ENCODE measurements at regions not wholly inside any gene's neighbourhood (a gene's known extent, or its start where the extent isn't known, plus 50 kb on each side); places are given as distances from the start of the nearest gene placed in this dataset.

- intact Hi-C loops (cut with DNase I) = no loop called here
- no peak overlapping the region for H3K27ac ChIP-seq
- DNase-seq (ENCODE audit: extremely low spot score in 2 of 2) = no peak
- no peaks in the 10 kb centered on the region for H3K9me3 ChIP-seq
- TF ChIP-seq POLR2AphosphoS5 (IDR thresholded peaks at IDR 0.05; ENCODE audit: insufficient read depth in 1 of 2, low read depth in 1 of 2) = no peak
- TF ChIP-seq, protein P1, sequence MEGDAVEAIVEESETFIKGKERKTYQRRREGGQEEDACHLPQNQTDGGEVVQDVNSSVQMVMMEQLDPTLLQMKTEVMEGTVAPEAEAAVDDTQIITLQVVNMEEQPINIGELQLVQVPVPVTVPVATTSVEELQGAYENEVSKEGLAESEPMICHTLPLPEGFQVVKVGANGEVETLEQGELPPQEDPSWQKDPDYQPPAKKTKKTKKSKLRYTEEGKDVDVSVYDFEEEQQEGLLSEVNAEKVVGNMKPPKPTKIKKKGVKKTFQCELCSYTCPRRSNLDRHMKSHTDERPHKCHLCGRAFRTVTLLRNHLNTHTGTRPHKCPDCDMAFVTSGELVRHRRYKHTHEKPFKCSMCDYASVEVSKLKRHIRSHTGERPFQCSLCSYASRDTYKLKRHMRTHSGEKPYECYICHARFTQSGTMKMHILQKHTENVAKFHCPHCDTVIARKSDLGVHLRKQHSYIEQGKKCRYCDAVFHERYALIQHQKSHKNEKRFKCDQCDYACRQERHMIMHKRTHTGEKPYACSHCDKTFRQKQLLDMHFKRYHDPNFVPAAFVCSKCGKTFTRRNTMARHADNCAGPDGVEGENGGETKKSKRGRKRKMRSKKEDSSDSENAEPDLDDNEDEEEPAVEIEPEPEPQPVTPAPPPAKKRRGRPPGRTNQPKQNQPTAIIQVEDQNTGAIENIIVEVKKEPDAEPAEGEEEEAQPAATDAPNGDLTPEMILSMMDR (IDR thresholded peaks at IDR 0.05) = no peak
- TF ChIP-seq POLR2A (IDR thresholded peaks at IDR 0.05) = no peak
- H3K27me3 ChIP-seq = no peaks in the 10 kb centered on the region
- H3K36me3 ChIP-seq = no peaks in the 10 kb centered on the region
- H3K4me1 ChIP-seq = no peaks in the 10 kb centered on the region
- H3K4me3 ChIP-seq = no peak overlapping the region
Measured at GRCh38 chr4:115711575-115711974, 598.2 kb upstream of the NDST4 start.

- H3K27me3 ChIP-seq = no peaks in the 10 kb centered on the region
- no peaks in the 10 kb centered on the region for H3K36me3 ChIP-seq
- H3K4me1 ChIP-seq = no peaks in the 10 kb centered on the region
- intact Hi-C loops (cut with DNase I) = no loop called here
- H3K27ac ChIP-seq = no peak overlapping the region
- no peaks in the 10 kb centered on the region for H3K9me3 ChIP-seq
- no peak overlapping the region for H3K4me3 ChIP-seq
- TF ChIP-seq, protein P1 (IDR thresholded peaks at IDR 0.05) = no peak
- no peak for TF ChIP-seq POLR2A (IDR thresholded peaks at IDR 0.05)
- TF ChIP-seq POLR2AphosphoS5 (IDR thresholded peaks at IDR 0.05; ENCODE audit: insufficient read depth in 1 of 2, low read depth in 1 of 2) = no peak
- DNase-seq (ENCODE audit: extremely low spot score in 2 of 2) = no peak
Measured at GRCh38 chr4:115688961-115689360, 575.5 kb upstream of the NDST4 start.

DNA sequence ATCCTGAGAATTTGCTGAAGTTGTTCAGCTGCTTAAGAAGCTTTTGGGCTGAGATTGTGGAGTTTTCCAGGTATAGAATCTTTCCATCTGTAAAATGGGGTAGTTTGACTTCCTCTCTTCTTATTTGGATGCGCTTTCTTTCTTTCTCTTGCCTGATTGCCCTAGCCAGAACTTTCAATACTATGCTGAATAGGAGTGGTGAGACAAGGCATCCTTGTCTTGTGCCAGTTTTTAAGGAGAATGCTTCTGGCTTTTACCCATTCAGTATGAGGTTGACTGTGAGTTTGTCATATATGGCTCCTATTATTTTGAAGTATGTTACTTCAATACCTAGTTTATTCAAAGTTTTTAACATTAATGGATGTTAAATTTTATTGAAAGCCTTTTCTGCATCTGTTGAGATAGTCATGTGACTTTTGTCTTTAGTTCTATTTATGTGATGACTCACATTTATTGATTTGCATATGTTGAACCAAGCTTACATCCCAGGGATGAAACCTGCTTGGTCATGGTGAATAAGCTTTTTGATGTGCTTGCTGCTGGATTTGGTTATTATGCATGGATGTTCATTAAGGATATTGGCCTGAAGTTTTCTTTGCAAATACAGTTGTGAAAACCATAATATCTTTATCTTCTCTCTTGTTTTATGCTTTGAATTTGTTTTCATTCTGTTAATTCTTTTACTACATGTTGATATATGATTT, 573.8 kb upstream of the NDST4 start:
- H3K36me3 ChIP-seq = no peaks in the 10 kb centered on the region
- intact Hi-C loops (cut with DNase I) = no loop called here
- no peaks in the 10 kb centered on the region for H3K9me3 ChIP-seq
- H3K27me3 ChIP-seq = no peaks in the 10 kb centered on the region
- H3K4me3 ChIP-seq = no peak overlapping the region
- DNase-seq (ENCODE audit: extremely low spot score in 2 of 2) = no peak
- no peaks in the 10 kb centered on the region for H3K4me1 ChIP-seq
- no peak overlapping the region for H3K27ac ChIP-seq
- TF ChIP-seq POLR2AphosphoS5 (IDR thresholded peaks at IDR 0.05; ENCODE audit: insufficient read depth in 1 of 2, low read depth in 1 of 2) (no peak), POLR2A (IDR thresholded peaks at IDR 0.05) (no peak)
- TF ChIP-seq, protein P1 (IDR thresholded peaks at IDR 0.05) = no peak

GRCh38 chr4:115678425-115678941, 565.1 kb upstream of the NDST4 start:
- intact Hi-C loops (cut with DNase I) = no loop called here
- no peaks in the 10 kb centered on the region for H3K27me3 ChIP-seq

GRCh38 chr4:115675719-115676118, 562.3 kb upstream of the NDST4 start:
- H3K27me3 ChIP-seq = no peaks in the 10 kb centered on the region
- H3K27ac ChIP-seq = no peak overlapping the region
- no peaks in the 10 kb centered on the region for H3K9me3 ChIP-seq
- no peak overlapping the region for H3K4me3 ChIP-seq
- H3K4me1 ChIP-seq = no peaks in the 10 kb centered on the region
- H3K36me3 ChIP-seq = no peaks in the 10 kb centered on the region
- no peak for DNase-seq (ENCODE audit: extremely low spot score in 2 of 2)
- TF ChIP-seq, protein P1 (IDR thresholded peaks at IDR 0.05) = no peak
- TF ChIP-seq POLR2A (IDR thresholded peaks at IDR 0.05) (no peak), POLR2AphosphoS5 (IDR thresholded peaks at IDR 0.05; ENCODE audit: insufficient read depth in 1 of 2, low read depth in 1 of 2) (no peak)
- intact Hi-C loops (cut with DNase I) = no loop called here

More at GRCh38 chr4:115678425-115678941, 565.1 kb upstream of the NDST4 start:
- Histone ChIP-seq H3K4me1 (no peaks in the 10 kb centered on the region), H3K9me3 (no peaks in the 10 kb centered on the region), H3K4me3 (no peak overlapping the region), H3K27ac (no peak overlapping the region), H3K36me3 (no peaks in the 10 kb centered on the region)
- DNase-seq (ENCODE audit: extremely low spot score in 2 of 2) = no peak
- TF ChIP-seq POLR2AphosphoS5 (IDR thresholded peaks at IDR 0.05; ENCODE audit: insufficient read depth in 1 of 2, low read depth in 1 of 2) (no peak), POLR2A (IDR thresholded peaks at IDR 0.05) (no peak)
- TF ChIP-seq, protein P1 (IDR thresholded peaks at IDR 0.05) = no peak

Data from vagina (tissue), 2 donors.